Upper lobe of left lung (tissue), 6 donors: ENCODE measurements at regions not wholly inside any gene's neighbourhood (a gene's known extent, or its start where the extent isn't known, plus 50 kb on each side); places are given as distances from the start of the nearest gene placed in this dataset.
A peak's percentile ranks its signal among the peaks of the same experiment; 100 is the strongest.

Source experiments
- ATAC-seq, 2 donors: fragments of 200-7000 bp; cut with Tn5 transposase; one replicate each; pipeline ENCODE4 v1.9.1; 2022; ENCODE audit warnings: mild to moderate bottlenecking in 2 of 2, moderate library complexity in 2 of 2; ENCODE audit not compliant: low FRiP score in 2 of 2
- DNase-seq, 2 donors: peaks; one replicate each; pipeline ENCODE4 v3.0.0-alpha.2; 2019 to 2020
- H3K27ac ChIP-seq, 4 donors: fragments of 200-600 bp; sonication (generic); one replicate each; pipeline ENCODE4 v1.5.1; 2016 to 2019
- H3K27me3 ChIP-seq, 4 donors: fragments of 200-600 bp; sonication (generic); one replicate each; pipeline ENCODE4 v1.5.1; 2017 to 2019
- H3K36me3 ChIP-seq, 4 donors: fragments of 200-600 bp; sonication (generic); one replicate each; pipeline ENCODE4 v1.5.1; 2016 to 2019
- H3K4me1 ChIP-seq, 4 donors: fragments of 200-600 bp; sonication (generic); one replicate each; pipeline ENCODE4 v1.5.1; 2018 to 2019
- H3K4me3 ChIP-seq, 4 donors: fragments of 200-600 bp; sonication (generic); one replicate each; pipeline ENCODE4 v1.5.1; 2017 to 2019; ENCODE audit warnings: mild to moderate bottlenecking in 2 of 4, moderate library complexity in 1 of 4
- H3K9me3 ChIP-seq, 4 donors: fragments of 200-600 bp; sonication (generic); one replicate each; pipeline ENCODE4 v1.5.1; 2018 to 2019
- EP300 ChIP-seq, 4 donors: sonication (generic); formaldehyde crosslinking; IDR thresholded peaks; one replicate each; pipeline ENCODE4 v1.5.1; 2017; ENCODE audit warnings: antibody characterized with exemption in 4 of 4, control low read depth in 2 of 4
- POLR2A ChIP-seq, 4 donors: fragments of 450-650 bp; IDR thresholded peaks; one replicate each; pipeline ENCODE4 v1.5.1; 2016 to 2017; ENCODE audit warnings: antibody characterized with exemption in 4 of 4, mild to moderate bottlenecking in 2 of 4
- POLR2AphosphoS5 ChIP-seq, 2 donors: sonication (generic); formaldehyde crosslinking; IDR thresholded peaks; one replicate each; pipeline ENCODE4 v1.5.1; 2017; ENCODE audit warnings: antibody characterized with exemption in 2 of 2
- WGBS, 2 donors: methylation state at CpG; one replicate each; pipeline ENCODE4 v1.1.5; 2017 to 2018; 5-methylcytosine and 5-hydroxymethylcytosine counted together
- TF ChIP-seq, protein P1 (sequence below), 6 experiments: fragments of 450-650 bp in 4 of 6; fragments of 200-600 bp in 2 of 6; sonication (generic) in 2 of 6; IDR thresholded peaks; one replicate each; pipeline ENCODE4 v1.5.1; 2016 to 2019; ENCODE audit warnings: antibody characterized with exemption in 6 of 6
- donor health status: DM: no; HTN: no; CAD: no; lungs with moderate emphysema.
- donor health status: DM: no; HTN: yes; CAD: no; lungs with severe emphysema.

DNA sequence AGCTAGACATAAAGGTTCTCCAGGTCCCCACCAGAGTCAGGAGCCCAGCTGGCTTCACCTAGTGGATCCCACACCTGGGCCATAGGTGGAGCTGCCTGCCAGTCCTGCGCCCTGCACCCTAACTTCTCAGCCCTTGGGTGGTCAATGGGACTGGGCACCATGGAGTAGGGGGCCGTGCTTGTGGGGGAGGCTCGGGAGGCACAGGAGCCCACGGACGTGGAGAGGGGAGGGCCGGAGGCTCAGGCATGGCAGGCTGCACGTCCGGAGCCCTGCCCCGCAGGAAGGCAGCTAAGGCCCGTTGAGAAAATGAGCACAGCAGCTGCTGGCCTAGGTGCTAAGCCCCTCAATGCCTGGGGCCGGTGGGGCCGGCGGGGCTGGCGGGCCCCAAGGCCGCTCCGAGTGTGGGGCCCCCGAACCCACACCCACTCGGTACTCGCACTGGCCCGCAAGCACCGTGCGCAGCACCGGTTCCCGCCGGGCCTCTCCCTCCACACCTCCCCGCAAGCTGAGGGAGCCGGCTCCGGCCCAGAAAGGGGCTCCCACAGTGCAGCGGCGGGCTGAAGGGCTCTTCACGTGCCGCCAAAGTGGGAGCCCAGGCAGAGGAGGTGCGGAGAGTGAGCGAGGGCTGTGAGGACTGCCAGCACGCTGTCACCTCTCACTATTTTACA is 291.1 kb downstream of the KLHL4 start:
- H3K4me1 ChIP-seq: no peaks in the 10 kb centered on the region
- H3K36me3 ChIP-seq: no peaks in the 10 kb centered on the region
- H3K27me3 ChIP-seq: no peaks in the 10 kb centered on the region
- no peak for ATAC-seq
- H3K9me3 ChIP-seq: peaks cover 0 to 3% (median 0%) of the 10 kb centered on the region in 4 donors
- no peak overlapping the region for H3K4me3 ChIP-seq
- peak in 1 of 2 donors; percentile 39 for DNase-seq
- 85 to 99% methylated on average over 14 to 31 of the region's 35 CpGs for WGBS, 2 donors
- no peak for TF ChIP-seq EP300 (IDR thresholded peaks at IDR 0.05)
- H3K27ac ChIP-seq: no peak overlapping the region

DNA sequence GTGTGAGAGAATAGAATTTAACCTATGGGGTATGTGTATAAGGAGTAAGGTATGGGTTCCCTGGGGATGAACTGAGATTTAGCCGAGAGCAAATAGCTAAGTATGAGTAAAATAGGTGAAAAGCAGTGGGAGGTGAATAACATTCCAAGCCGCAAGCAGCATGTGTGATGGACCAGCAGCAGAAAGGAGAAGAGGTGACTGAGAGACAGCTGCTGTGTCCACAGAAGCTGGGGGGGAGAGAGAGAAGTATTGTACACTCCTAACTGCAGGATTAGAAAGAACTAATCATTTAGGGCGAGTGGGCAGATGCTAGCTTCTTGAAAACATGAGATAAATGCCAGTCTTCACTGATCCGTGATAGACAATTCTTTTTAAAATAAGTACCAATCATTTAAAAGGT is 296.0 kb downstream of the KLHL4 start:
- ATAC-seq: no peak
- H3K36me3 ChIP-seq: no peaks in the 10 kb centered on the region
- no peak overlapping the region for H3K4me3 ChIP-seq
- H3K9me3 ChIP-seq: peaks cover 0 to 3% (median 0%) of the 10 kb centered on the region in 4 donors
- WGBS, 2 donors: 70 to 82% methylated on average over 4 of the region's 4 CpGs
- H3K27ac ChIP-seq: no peak overlapping the region
- H3K4me1 ChIP-seq: no peaks in the 10 kb centered on the region
- TF ChIP-seq POLR2AphosphoS5 (IDR thresholded peaks at IDR 0.05): no peak
- TF ChIP-seq, protein P1, sequence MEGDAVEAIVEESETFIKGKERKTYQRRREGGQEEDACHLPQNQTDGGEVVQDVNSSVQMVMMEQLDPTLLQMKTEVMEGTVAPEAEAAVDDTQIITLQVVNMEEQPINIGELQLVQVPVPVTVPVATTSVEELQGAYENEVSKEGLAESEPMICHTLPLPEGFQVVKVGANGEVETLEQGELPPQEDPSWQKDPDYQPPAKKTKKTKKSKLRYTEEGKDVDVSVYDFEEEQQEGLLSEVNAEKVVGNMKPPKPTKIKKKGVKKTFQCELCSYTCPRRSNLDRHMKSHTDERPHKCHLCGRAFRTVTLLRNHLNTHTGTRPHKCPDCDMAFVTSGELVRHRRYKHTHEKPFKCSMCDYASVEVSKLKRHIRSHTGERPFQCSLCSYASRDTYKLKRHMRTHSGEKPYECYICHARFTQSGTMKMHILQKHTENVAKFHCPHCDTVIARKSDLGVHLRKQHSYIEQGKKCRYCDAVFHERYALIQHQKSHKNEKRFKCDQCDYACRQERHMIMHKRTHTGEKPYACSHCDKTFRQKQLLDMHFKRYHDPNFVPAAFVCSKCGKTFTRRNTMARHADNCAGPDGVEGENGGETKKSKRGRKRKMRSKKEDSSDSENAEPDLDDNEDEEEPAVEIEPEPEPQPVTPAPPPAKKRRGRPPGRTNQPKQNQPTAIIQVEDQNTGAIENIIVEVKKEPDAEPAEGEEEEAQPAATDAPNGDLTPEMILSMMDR (IDR thresholded peaks at IDR 0.05): no peak
- no peak for TF ChIP-seq POLR2A (IDR thresholded peaks at IDR 0.05)
- no peak for TF ChIP-seq EP300 (IDR thresholded peaks at IDR 0.05)
- no peak for DNase-seq
- H3K27me3 ChIP-seq: no peaks in the 10 kb centered on the region

DNA sequence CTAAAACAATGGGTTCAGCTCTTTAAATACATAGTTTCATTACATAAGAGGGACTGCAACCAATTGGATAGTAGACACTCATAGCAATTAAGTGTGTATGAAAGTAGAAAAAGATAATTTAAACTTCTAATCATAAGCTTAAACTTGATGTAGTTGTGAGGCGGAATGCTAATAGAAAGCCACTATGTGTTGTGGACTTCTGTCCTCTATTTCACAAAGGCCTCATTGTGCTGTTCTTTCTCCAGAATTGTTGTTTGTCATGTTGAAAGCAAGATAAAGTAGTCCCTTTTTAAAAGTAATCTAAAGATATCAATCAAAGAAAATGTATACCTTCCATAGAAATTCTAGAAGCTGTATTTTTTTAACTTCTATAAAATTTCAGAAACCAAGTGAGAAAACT is 329.4 kb downstream of the KLHL4 start:
- Histone ChIP-seq H3K36me3 (no peaks in the 10 kb centered on the region), H3K4me3 (no peak overlapping the region), H3K4me1 (no peaks in the 10 kb centered on the region), H3K27me3 (no peaks in the 10 kb centered on the region), H3K27ac (no peak overlapping the region), H3K9me3 (no peaks in the 10 kb centered on the region)
- no peak for DNase-seq
- ATAC-seq: no peak
- WGBS, 2 donors: 96 to 97% methylated on average over 1 of the region's 1 CpG
- no peak for TF ChIP-seq POLR2A (IDR thresholded peaks at IDR 0.05)
- TF ChIP-seq EP300 (IDR thresholded peaks at IDR 0.05): no peak
- TF ChIP-seq POLR2AphosphoS5 (IDR thresholded peaks at IDR 0.05): no peak
- TF ChIP-seq, protein P1 (IDR thresholded peaks at IDR 0.05): no peak

DNA sequence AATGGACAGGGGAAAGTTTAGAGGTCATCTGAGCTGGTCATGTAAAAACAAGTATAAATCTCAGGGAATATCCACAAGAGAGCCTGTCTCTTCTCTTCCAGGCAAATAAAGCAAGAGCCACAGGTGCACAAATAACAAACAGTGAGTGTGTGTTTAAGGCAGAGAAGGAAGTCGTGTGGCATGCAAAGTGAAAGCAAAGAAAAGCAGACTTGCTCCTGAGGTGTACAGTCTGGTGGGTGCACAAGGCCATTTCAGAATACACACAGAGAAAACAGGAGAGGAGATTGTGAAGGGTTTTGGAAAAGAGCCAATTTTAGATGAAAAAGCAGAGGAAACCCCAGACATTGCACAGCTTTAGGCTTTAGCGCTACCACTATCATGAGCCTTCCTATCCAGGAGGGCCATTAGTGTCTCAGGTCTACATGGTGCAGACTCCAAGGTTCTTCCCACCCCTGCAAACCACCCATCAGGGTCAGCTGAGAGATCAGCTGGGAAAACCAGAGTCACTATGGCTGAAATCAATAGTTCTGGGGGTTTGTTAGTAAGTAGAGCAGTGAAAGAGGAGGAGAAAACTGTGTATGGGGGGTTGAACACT is 355.8 kb downstream of the KLHL4 start:
- Histone ChIP-seq H3K27ac (no peak overlapping the region), H3K27me3 (no peaks in the 10 kb centered on the region), H3K9me3 (no peaks in the 10 kb centered on the region), H3K4me3 (no peak overlapping the region), H3K4me1 (peaks cover 0 to 6% (median 0%) of the 10 kb centered on the region in 4 donors), H3K36me3 (no peaks in the 10 kb centered on the region)
- 10 to 27% methylated on average over 2 of the region's 2 CpGs for WGBS, 2 donors
- ATAC-seq: no peak
- no peak for DNase-seq
- TF ChIP-seq EP300 (IDR thresholded peaks at IDR 0.05): no peak
- no peak for TF ChIP-seq POLR2AphosphoS5 (IDR thresholded peaks at IDR 0.05)
- TF ChIP-seq, protein P1 (IDR thresholded peaks at IDR 0.05): no peak
- no peak for TF ChIP-seq POLR2A (IDR thresholded peaks at IDR 0.05)

DNA sequence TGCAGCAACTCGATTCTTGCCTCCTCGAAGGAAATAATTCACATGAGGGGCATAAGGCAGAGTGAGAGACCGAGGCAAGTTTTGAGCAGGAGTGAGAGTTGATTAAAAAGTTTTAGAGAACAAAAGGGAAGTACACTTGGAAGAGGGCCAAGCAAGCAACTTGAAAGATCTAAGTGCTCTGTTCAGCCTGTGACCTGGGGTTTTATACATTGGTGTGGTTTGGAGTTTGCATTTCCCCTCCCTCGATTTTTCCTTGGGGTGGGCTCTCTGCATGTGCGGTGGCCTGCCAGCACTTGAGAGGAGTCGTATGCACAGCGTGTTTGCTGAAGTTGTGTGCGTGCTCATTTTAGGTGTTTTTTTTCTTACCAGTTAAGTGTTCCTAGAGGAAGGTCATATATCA is 356.4 kb downstream of the KLHL4 start:
- Histone ChIP-seq H3K27ac (no peak overlapping the region), H3K4me1 (peaks cover 0 to 6% (median 0%) of the 10 kb centered on the region in 4 donors), H3K36me3 (no peaks in the 10 kb centered on the region), H3K9me3 (no peaks in the 10 kb centered on the region), H3K4me3 (no peak overlapping the region), H3K27me3 (no peaks in the 10 kb centered on the region)
- no peak for TF ChIP-seq POLR2AphosphoS5 (IDR thresholded peaks at IDR 0.05)
- TF ChIP-seq EP300 (IDR thresholded peaks at IDR 0.05): no peak
- no peak for ATAC-seq
- no peak for DNase-seq
- 18 to 36% methylated on average over 8 of the region's 8 CpGs for WGBS, 2 donors

DNA sequence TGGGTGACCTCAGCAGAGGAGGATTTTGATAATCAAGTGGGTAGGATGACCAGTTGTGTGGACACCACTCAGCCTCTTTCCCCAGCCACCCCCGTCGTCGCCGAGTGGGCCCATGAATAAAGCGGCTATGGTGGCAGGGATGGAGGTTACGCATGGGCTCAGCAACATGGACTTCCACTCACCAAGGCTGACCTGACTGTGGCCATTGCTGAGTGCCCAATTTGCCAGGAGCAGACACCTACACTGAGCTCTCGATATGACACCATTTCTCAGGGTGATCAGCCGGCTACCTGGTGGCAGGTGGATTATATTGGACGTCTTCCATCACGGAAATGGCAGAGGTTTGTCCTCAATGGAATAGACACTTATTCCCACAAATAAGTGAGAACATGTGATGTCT is 361.3 kb downstream of the KLHL4 start:
- Histone ChIP-seq H3K27ac (no peak overlapping the region), H3K27me3 (no peaks in the 10 kb centered on the region), H3K4me3 (no peak overlapping the region), H3K9me3 (no peaks in the 10 kb centered on the region), H3K4me1 (peaks cover 0 to 2% (median 0%) of the 10 kb centered on the region in 4 donors), H3K36me3 (no peaks in the 10 kb centered on the region)
- 84 to 89% methylated on average over 3 to 10 of the region's 10 CpGs for WGBS, 2 donors
- TF ChIP-seq POLR2AphosphoS5 (IDR thresholded peaks at IDR 0.05) (no peak), POLR2A (IDR thresholded peaks at IDR 0.05) (no peak), EP300 (IDR thresholded peaks at IDR 0.05) (no peak)
- TF ChIP-seq, protein P1 (IDR thresholded peaks at IDR 0.05): no peak
- DNase-seq: peak in 1 of 2 donors; percentile 11
- ATAC-seq: no peak
